ENCODE measurements at regions not wholly inside any gene's neighbourhood (a gene's known extent, or its start where the extent isn't known, plus 50 kb on each side); places are given as distances from the start of the nearest gene placed in this dataset.

DNA sequence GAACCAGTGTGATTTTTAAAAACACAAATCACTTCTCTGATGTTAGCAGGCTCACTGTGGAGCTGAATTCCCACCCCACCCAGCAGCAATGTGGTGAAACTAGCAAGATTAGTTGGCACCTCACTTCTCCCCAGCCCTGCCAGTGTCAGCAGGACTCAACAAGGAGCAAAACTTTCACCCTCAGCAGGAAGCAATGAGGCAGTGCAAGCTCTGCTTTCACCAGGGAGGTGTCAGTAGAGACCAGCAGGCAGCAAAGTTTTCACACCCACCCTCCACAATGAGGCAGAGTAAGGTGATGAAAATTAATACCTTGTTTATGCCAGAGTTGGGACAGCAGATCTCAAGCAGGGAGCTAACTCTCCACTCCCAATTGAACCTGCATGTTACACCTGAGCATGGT, 565.0 kb downstream of the CETN3 start:
- 0 out of 2 replicates have a peak overlapping the region, but pooled peaks have one; percentile 17 for H3K27ac ChIP-seq (ENCODE audit: low read depth, low read length)
- H2BK5ac ChIP-seq (ENCODE audit: low read depth, low read length) = no peak overlapping the region; the same call in 1 of the 2 replicates
- no peaks in the 10 kb centered on the region for H3K9me3 ChIP-seq (ENCODE audit: insufficient read depth in 2 of 2, low read depth in 1 of 2, low read length in 1 of 2)
- H3K23me2 ChIP-seq (ENCODE audit: low read depth, low read length) = no peaks in the 10 kb centered on the region
- no peak overlapping the region for H3K4me3 ChIP-seq (ENCODE audit: extremely low read depth in 1 of 4, insufficient read depth in 2 of 4, low read depth in 3 of 4, low read length in 4 of 4)
- H2BK15ac ChIP-seq (ENCODE audit: low read length) = no peak overlapping the region
- H4K8ac ChIP-seq (ENCODE audit: extremely low read depth, insufficient read depth, low read length) = no peak overlapping the region
- no peaks in the 10 kb centered on the region for H3K79me1 ChIP-seq (ENCODE audit: low read depth, low read length)
- no peak for FAIRE-seq
- no peak overlapping the region for H2AK5ac ChIP-seq (ENCODE audit: low read depth, low read length)
- no peak overlapping the region for H3K9ac ChIP-seq (replicated peaks in 1 of 4; ENCODE audit: extremely low read depth in 1 of 4, low read depth in 3 of 4, low read length in 3 of 4)
- no peak overlapping the region; the same call in none of the 2 replicates for H2AFZ ChIP-seq (ENCODE audit: low read length)
- H2BK20ac ChIP-seq (ENCODE audit: low read length) = 0 out of 2 replicates have a peak overlapping the region, but pooled peaks have one; percentile 41
- no peak overlapping the region for H3K18ac ChIP-seq (ENCODE audit: extremely low read depth, low read length)
- no peak overlapping the region; the same call in none of the 2 replicates for H2BK12ac ChIP-seq (ENCODE audit: low read depth, low read length)
- DNase-seq (ENCODE audit: low read depth in 1 of 2, low spot score in 2 of 2) = no peak
- H3K23ac ChIP-seq (ENCODE audit: insufficient read length) = no peak overlapping the region
- no peak overlapping the region for H3K14ac ChIP-seq (ENCODE audit: insufficient read length)
- peak overlapping the region in 1 of 2 experiments; percentile 28; a peak in 1 of 4 replicates for H3K4me2 ChIP-seq (ENCODE audit: insufficient read depth in 1 of 2, low read depth in 2 of 2, low read length in 2 of 2)
- H3K79me2 ChIP-seq (ENCODE audit: control insufficient read depth in 1 of 2, insufficient read depth in 2 of 2, low read length in 2 of 2) = no peaks in the 10 kb centered on the region
- CTCF ChIA-PET (ENCODE audit: partially characterized antibody) = no interaction called here
- H3K56ac ChIP-seq (replicated peaks; ENCODE audit: insufficient read length, low read depth, low read length) = no peak overlapping the region
- no peak overlapping the region for H2BK120ac ChIP-seq (replicated peaks; ENCODE audit: low read depth, low read length)
- H3K4ac ChIP-seq (replicated peaks; ENCODE audit: insufficient read length, low read depth, low read length) = no peak overlapping the region
- no peaks in the 10 kb centered on the region for H4K20me1 ChIP-seq (replicated peaks in 1 of 2; ENCODE audit: control insufficient read depth in 1 of 2, insufficient read depth in 2 of 2, low read length in 2 of 2)
- H3K27me3 ChIP-seq (replicated peaks in 1 of 4; ENCODE audit: control insufficient read depth in 3 of 4, extremely low read depth in 1 of 4, insufficient read depth in 3 of 4, low read length in 3 of 4) = no peaks in the 10 kb centered on the region
- peak overlapping the region; percentile 11 for H4K91ac ChIP-seq (replicated peaks; ENCODE audit: insufficient read length, low read length)
- H3K4me1 ChIP-seq (replicated peaks in 1 of 4; ENCODE audit: control insufficient read depth in 3 of 4, insufficient read depth in 4 of 4, low read length in 3 of 4) = peaks cover 0 to 11% (median 8%) of the 10 kb centered on the region in 4 experiments; a peak in 4 of 7 replicates
- TF ChIP-seq RAD21 (IDR thresholded peaks at IDR 0.05 in 1 of 2, conservative IDR thresholded peaks at IDR 0.05 in 1 of 2; ENCODE audit: low read depth in 2 of 2, low read length in 2 of 2) (peak in 1 of 2 experiments; percentile 42; a peak in 2 of 4 replicates), POLR2A (IDR thresholded peaks at IDR 0.05; ENCODE audit: control extremely low read depth in 1 of 2, low read depth in 2 of 2, low read length in 2 of 2) (no peak)
- no peak overlapping the region for H4K5ac ChIP-seq (ENCODE audit: insufficient read length, low read depth, low read length)
- H3K36me3 ChIP-seq (ENCODE audit: control insufficient read depth in 2 of 4, insufficient read depth in 4 of 4, low read length in 3 of 4) = no peaks in the 10 kb centered on the region
- POLR2A ChIA-PET (ENCODE audit: partially characterized antibody) = no interaction called here
